Stimulated activated CD4-positive, alpha-beta T cell treated with anti-CD3 and anti-CD28 coated beads, Interleukin-2, amount 100 ng/mL, for 24 hours (primary cell): ENCODE measurements at regions not wholly inside any gene's neighbourhood (a gene's known extent, or its start where the extent isn't known, plus 50 kb on each side); places are given as distances from the start of the nearest gene placed in this dataset.

ENCODE experiments used
- DNase-seq, 2 donors: peaks; one replicate each; pipeline ENCODE4 v3.0.0-alpha.2; 2020

DNA sequence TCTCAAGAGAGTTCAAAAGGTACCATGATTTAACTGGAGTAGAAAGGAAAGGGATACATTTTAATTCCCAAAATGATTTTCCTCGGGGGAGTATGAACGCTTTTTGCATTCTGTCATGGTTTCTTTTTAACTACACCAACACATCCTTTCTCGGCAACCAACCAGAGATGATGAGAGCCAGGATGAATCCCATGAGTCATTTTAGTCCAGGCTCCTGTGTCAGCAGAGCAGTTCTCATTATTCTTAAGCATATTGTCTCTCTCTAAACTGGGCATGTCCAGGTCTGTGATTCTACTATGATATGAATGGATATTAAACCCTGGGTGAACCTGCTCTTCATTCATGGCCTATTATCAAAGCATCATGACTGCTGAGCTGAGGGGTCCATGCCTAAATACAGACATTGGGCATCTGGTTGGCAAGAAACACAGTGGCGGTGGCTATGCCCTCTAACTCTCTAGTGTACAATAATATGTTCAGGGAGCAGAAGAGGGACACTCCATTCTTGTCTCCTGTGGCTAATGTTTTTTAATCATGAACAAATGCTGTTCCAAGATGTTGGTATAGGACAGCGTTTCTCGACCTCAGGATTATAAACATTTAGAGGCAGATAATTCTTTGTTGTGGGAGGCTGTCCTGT, 124.3 kb upstream of the ESRRG start:
- DNase-seq, result no peak

DNA sequence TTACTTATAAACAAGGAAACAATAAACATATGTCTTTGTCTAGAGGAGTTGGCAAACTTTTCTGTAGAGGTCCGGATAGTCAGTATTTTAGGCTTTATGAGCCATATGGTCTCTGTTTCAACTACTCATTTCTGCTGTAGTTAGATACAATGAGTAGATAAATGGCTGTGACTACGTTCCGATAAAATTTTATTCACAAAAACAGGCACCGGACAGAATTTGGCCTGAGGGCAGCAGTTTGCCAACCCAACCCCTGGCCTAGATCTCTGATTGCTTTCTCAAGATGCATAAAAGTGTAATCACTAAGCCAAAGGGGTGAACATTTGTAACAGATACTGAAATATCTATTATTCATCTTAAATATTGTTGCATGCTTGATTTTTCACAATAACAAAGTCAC, 123.1 kb upstream of the ESRRG start:
- no peak for DNase-seq

DNA sequence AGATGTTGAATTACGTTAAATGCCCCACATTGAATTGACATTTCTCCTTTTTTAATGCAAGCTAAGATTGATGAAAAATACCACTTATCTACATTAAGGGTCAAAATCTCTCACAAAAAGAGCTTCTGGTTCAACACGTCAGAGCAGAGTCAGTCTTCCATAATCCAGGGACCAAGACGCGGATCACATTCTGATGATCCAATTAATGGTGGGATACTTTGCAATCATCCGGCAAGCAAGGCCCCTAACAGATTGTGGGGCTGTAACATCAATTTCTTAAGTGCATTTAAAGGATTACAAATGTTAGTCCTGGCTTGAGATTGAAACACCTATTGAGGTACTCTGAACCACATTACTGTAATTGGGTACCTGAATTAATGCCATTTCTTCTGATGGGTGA, 120.2 kb upstream of the ESRRG start:
- DNase-seq, result no peak

DNA sequence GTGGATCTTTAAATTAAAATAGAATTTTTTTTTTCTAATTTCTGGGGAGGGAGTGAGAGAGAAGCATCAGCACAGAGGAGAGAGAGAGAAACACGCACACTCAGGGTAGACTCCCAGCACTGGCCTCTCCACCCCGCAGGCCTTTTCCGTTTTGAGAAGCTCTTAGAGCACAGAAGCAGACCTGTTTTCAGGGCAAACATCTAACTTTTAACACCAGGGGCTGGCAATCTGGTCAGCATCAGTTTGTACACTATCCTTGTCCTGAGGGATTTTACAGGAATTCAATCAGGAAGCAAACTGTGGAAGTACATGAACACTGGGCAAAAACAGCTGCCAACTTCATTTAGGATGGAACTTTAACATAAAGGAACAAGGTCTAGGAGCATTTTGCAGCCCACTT, 117.9 kb upstream of the ESRRG start:
- no peak for DNase-seq

GRCh38 chr1:216836316-216836715, 113.1 kb upstream of the ESRRG start:
- no peak for DNase-seq

DNA sequence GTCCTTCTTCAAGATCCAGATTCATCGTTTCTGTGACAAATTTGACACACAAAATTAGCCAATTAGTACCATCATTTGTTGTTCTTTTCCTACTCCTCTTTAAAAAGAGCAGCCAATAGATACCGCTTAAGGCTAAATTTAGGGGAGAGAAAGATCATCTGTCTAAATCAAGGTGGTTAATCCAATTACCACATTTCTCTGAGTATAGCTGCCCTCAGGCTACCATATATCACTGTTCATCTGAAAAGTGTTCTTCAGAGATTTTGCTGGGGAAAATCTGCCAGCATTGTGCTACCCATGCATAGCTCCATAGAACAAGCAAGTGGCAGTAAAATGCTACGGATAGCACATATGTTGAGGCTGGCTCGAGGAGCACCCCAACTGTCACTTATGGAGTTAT, 110.3 kb upstream of the ESRRG start:
- no peak for DNase-seq

DNA sequence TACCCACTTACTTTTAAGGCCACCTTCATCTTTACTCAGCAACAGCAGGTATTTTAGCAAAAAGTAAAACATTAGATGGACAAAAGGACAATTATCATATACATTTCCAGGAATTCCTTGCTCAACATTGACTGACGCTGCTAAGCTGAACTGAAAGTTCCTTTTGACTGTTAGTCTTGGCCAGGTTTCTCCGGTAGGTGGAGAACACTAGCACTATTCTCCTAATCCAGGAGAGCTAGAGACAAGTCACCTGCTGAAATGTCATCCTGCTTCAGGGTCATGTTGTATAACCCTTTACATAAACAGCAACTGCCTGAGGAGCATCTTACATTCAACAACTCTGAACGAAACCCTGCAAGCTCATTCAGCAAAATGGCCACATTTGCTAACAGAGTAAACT, 109.0 kb upstream of the ESRRG start:
- DNase-seq, result no peak

GRCh38 chr1:216830424-216831210, 107.4 kb upstream of the ESRRG start:
- no peak for DNase-seq

DNA sequence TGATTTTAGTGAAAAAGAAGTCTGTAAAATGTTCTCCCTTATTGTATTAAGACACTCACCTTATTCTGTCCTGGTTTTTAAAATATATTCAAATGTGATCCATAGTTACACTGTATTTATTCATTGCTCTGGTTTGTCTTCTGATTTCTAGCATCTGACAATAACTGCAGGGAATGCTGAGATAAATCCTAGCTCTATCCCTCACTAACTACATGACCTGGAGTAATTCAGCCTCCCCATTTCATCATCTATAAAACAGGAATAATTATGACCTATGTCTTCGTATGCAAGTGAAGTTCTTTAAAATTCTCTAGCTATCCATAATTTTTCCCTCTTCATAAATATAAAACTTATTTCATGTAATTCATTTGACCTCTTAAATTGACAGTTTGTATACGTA, 104.0 kb upstream of the ESRRG start:
- DNase-seq, result no peak

DNA sequence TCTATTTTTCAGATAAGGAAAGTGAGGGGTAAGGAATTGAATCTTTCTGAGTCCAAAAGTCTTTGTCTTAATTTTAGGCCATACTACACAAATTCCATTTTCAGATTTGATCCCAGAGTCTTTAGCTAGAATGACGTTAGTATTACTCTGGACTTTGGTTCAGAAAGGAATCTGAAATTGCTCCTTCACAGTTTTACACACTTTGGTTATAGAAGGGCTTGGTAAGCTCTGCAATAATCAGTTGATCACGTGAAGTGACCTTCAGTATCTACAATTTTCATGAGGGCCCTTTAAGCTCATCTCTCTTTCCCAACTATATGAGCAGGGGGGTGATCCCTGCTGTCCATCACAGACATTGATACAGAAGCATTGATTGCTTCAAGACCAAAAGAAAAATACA, 103.4 kb upstream of the ESRRG start:
- no peak for DNase-seq

DNA sequence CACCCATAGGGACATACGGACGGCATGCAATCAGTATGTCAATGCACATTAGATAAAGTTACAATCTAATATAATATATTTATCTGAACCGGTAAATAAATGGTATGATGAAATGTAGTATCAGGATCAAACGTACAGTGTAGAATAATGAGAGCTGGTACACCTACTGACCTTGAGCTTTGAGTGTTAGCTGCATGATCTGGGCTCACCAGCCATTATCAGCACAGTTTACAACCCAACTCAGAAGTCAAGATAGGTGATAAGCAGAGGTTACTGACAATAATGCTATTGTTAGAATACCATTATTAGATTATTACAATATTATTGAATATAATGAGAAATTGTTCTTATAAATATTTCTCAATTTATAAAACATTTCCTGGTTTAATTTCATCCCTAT, 103.0 kb upstream of the ESRRG start:
- no peak for DNase-seq

DNA sequence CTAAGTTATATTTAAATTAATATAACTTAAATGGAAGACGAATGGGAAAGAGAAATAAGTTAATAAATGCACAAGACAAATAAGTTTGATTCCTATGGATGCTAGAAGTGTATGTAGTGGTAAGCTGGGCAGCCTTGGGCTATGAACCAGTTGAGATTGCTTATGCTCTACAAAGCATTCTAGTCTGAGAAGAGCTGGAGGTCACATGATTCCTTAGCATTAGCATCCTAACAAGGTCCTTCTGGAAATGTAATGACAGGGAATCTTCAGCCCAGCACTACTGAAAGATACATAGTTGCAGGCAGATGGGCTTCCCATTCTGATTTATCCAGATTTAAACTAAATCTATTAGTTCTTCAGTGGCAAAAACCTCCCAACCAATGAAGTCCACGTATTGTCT, 102.3 kb upstream of the ESRRG start:
- DNase-seq, result no peak

- DNase-seq, result no peak
Measured at GRCh38 chr1:216824511-216824910, 101.3 kb upstream of the ESRRG start.

- no peak for DNase-seq
Measured at GRCh38 chr1:216823731-216824130, 100.5 kb upstream of the ESRRG start.

GRCh38 chr1:216822480-216822879, 99.3 kb upstream of the ESRRG start:
- no peak for DNase-seq

- no peak for DNase-seq
Measured at GRCh38 chr1:216820345-216820744, 97.1 kb upstream of the ESRRG start.

DNA sequence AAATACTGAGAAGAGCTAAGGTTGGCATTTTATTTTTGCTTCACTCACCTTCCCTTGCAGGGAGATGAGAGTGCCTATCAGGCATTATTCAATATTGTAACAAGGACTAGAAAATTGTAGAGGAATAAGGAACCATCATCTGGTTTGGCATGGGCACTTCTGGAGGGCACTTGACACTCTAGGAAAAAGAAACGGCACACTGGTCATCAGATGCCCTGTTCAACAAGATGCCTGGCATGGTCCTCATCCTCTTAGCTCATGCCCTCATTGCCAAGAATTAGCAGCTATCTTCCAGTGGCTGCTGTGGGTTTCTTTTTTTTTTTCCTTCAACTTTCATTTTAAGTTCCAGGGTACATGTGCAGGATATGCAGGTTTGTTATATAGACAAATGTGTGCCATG, 95.1 kb upstream of the ESRRG start:
- DNase-seq, result no peak

DNA sequence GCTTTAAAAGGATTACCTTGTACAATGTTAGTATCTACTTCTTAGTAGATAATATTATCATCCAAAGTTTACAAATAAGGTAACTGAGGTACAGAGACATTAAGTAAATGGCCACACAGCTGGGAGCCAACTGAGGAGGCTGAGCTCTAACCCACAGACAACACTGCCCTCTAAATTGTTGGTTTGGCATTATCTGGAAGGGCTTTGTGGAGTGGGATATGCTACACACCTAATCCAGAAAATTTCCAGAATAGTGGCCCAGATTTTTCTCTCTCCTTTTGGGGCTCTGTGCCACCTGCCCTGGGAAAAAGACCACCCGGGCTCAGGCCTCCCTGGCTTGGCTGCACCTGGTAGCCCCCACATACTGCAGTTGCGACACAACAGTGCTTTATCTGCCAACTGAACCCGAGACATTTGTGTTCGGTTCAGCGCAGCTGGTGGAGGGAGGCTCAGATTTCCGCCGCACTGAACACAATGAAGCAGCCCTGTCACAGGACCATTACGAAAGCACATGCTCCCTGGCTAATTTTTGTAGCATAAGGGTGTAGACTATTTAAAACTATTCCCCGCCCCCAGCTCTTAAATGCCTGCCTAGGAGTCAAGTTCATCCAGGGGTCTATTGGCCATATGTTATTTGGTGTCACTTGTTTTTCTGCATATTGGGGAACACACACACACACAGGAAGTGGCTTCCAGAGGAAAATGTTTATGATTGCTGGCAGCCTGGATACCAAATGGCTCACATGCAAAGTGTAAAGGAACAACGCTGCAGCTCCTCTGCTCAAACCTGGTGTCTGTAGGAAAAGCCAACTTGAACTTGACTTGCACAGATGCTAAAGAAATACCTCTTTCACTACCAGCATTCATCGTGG, 92.3 kb upstream of the ESRRG start:
- no peak for DNase-seq

DNA sequence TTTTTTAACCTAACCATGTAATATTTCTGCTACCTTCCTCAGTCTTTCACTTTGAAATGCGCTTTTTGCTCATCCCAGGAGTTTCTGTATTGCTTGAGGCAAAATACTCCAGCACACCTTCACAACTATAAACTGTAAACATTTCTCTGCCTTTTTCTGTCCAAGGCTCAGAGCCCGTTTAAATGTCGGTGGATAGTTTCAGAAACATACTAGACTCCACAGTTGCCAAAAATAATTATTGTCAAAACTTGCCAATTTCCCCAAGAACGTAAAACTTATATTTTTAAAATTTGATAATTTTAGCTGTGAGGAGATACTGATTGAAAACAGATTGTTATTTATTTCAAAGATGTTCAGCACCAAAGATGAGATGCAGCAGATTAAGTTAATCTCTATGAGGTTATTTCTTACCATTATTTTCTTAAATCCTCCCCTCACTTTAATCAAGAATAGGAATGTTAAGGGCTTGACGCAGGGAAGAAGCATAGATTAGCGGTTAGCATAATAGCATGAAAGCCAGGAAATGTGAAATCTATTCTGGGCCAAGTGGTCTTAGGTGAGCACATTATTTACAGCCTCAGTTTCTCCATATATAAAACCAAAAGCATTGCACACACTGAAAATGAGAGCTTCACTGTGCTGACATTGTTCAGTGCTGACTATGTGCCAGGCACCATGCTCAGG, 91.5 kb upstream of the ESRRG start:
- DNase-seq, result no peak

DNA sequence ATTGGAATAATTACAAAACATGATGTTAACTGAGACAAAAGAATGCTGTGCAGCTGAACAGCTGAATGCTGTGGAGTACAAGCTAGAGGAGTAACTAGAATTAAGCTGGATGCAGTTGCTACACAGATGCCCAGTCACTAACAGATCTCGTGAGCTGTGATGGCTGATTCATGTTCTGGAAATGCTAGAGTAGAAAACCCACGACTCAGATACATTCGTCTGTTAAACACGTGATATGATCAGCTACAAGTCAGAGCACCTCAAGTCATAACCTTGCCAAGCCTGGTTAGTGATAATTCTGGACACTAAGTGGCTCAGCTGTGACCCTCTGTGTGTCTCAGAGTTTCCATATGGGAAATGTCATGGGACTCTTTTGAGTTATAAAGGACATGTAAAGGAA, 89.7 kb upstream of the ESRRG start:
- no peak for DNase-seq

DNA sequence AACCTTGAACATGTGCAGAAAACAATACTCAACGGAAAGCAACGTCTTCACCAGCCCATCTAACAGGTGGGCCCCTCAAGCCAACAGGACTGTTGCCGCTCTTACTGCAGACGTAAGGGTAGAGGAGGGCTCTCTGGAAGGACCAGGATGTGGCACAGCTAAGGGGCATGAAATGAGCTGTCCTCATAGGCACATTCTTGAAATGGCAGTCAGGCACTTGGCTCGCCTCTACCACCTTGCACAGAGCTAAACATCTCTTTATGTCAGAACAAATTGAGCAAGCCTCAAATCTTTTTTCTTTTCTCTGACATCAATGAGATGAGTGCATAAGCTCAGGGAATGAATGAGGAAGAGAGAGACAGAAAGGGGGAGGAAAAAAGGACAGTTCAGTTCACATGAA, 86.4 kb upstream of the ESRRG start:
- no peak for DNase-seq

DNA sequence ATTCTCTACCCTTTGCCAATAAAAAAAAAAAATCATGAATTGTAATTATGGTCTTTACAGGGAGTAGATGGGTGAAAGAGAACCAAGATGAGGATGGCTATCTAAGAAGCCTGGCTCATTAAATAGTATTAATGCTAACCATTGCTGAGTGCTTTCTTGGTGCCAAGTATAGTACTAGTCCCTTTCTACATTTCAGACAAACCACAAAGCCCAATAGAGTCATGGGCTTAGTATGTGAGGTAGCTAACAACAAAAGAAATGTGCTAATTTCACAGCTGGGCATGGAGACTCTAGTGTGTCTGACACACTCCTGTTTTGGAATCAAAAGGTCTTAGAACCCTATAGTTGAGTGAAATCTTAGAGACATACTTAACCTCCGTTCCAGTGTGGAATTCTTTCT, 84.5 kb upstream of the ESRRG start:
- no peak for DNase-seq

DNA sequence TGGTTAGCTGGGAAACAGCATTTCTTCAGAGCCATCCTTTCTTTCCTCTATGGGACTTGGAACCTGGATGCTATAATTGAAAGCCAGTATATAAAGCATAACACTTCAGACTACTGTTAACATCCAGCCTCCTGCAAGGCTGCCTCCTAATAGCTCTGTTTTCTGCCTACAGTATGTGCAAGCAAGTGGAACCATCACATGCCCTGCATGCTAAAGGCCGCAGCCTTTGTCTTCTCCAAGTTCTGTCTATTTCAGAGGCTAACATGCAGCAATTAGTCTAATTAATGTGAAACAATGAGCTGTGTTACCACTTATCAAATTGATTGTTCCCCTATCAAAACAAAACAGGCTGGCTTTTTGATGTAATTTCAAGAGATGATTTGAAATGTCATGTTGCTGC, 82.7 kb upstream of the ESRRG start:
- DNase-seq, result no peak
